Mesenchymal stem cell (in vitro differentiated cells and primary cell): ENCODE measurements at regions not wholly inside any gene's neighbourhood (a gene's known extent, or its start where the extent isn't known, plus 50 kb on each side); places are given as distances from the start of the nearest gene placed in this dataset.

Experiments
- DNase-seq: peaks from one replicate; pipeline ENCODE4 v3.0.0-alpha.2; 2013
- H2AFZ ChIP-seq: one replicate; pipeline ENCODE4 v1.6.1; 2013; ENCODE audit warnings: low read depth, mild to moderate bottlenecking, control low read depth, inconsistent platforms, low read length, moderate library complexity
- H2AK5ac ChIP-seq: 2 replicates; pipeline ENCODE4 v1.6.1; 2013; ENCODE audit warnings: low read length, moderate library complexity, mild to moderate bottlenecking, inconsistent platforms; ENCODE audit not compliant: severe bottlenecking
- H2BK120ac ChIP-seq: one replicate; pipeline ENCODE4 v1.6.1; 2013; ENCODE audit warnings: low read depth, mild to moderate bottlenecking, inconsistent platforms, low read length, moderate library complexity
- H2BK12ac ChIP-seq, 2 experiments: one replicate each; pipeline ENCODE4 v1.6.1; 2013; ENCODE audit warnings: inconsistent platforms in 2 of 2, low read length in 2 of 2, mild to moderate bottlenecking in 2 of 2, moderate library complexity in 2 of 2, control low read depth in 1 of 2
- H2BK15ac ChIP-seq: one replicate; pipeline ENCODE4 v1.6.1; 2013; ENCODE audit warnings: mild to moderate bottlenecking, low read depth, inconsistent platforms; ENCODE audit not compliant: poor library complexity, severe bottlenecking
- H2BK5ac ChIP-seq: 2 replicates; pipeline ENCODE4 v1.6.1; 2013; ENCODE audit warnings: low read depth, mild to moderate bottlenecking, low read length, control low read depth, inconsistent platforms; ENCODE audit not compliant: poor library complexity, severe bottlenecking
- H3K14ac ChIP-seq, 2 experiments: one replicate each; pipeline ENCODE4 v1.6.1; 2013; ENCODE audit warnings: inconsistent platforms in 2 of 2, low read length in 2 of 2, control low read depth in 1 of 2, mild to moderate bottlenecking in 1 of 2, moderate library complexity in 1 of 2
- H3K18ac ChIP-seq, 2 experiments: one replicate each; pipeline ENCODE4 v1.6.1; 2013; ENCODE audit warnings: inconsistent platforms in 2 of 2, low read length in 2 of 2, control low read depth in 1 of 2, low read depth in 1 of 2, mild to moderate bottlenecking in 1 of 2
- H3K23ac ChIP-seq, 2 experiments: one replicate each; pipeline ENCODE4 v1.6.1; 2013; ENCODE audit warnings: inconsistent platforms in 2 of 2, low read length in 2 of 2, mild to moderate bottlenecking in 2 of 2, moderate library complexity in 2 of 2, control low read depth in 1 of 2
- H3K27ac ChIP-seq: 2 replicates; pipeline ENCODE4 v1.5.1; 2013; ENCODE audit warnings: mild to moderate bottlenecking, moderate library complexity, low read length, control low read depth, inconsistent platforms; ENCODE audit not compliant: poor library complexity, severe bottlenecking
- H3K27me3 ChIP-seq, 2 experiments: 2 replicates each; pipeline versions ENCODE4 v1.6.1 to v1.7.0; 2013; ENCODE audit warnings: low read length in 2 of 2, mild to moderate bottlenecking in 2 of 2, moderate library complexity in 2 of 2, control low read depth in 1 of 2, inconsistent platforms in 1 of 2; ENCODE audit not compliant: control insufficient read depth in 1 of 2, insufficient read depth in 1 of 2
- H3K36me3 ChIP-seq, 2 experiments: 2 replicates each; pipeline versions ENCODE4 v1.6.1 to v1.7.0; 2013; ENCODE audit warnings: low read length in 2 of 2, control low read depth in 1 of 2, inconsistent platforms in 1 of 2, low read depth in 1 of 2, mild to moderate bottlenecking in 1 of 2; ENCODE audit not compliant: insufficient read depth in 2 of 2, control insufficient read depth in 1 of 2
- H3K4ac ChIP-seq, 2 experiments: one replicate each; pipeline ENCODE4 v1.6.1; 2013; ENCODE audit warnings: inconsistent platforms in 2 of 2, low read length in 2 of 2, mild to moderate bottlenecking in 2 of 2, moderate library complexity in 2 of 2, control low read depth in 1 of 2, low read depth in 1 of 2
- H3K4me1 ChIP-seq: 2 replicates; pipeline ENCODE4 v1.6.1; 2013; ENCODE audit warnings: low read depth, low read length, control low read depth; ENCODE audit not compliant: control insufficient read depth, insufficient read depth
- H3K4me2 ChIP-seq: 2 replicates; pipeline ENCODE4 v1.6.1; 2013; ENCODE audit warnings: low read length, mild to moderate bottlenecking, inconsistent platforms; ENCODE audit not compliant: poor library complexity, severe bottlenecking
- H3K4me3 ChIP-seq, 2 experiments: 2 replicates each; pipeline versions ENCODE4 v1.5.1 to v1.7.0; 2013; ENCODE audit warnings: low read length in 2 of 2, mild to moderate bottlenecking in 2 of 2, control low read depth in 1 of 2, low read depth in 1 of 2; ENCODE audit not compliant: insufficient read depth in 1 of 2
- H3K79me1 ChIP-seq: replicated peaks from 2 replicates; pipeline ENCODE4 v1.6.1; 2013; ENCODE audit warnings: mild to moderate bottlenecking, control low read depth, low read length, inconsistent platforms; ENCODE audit not compliant: poor library complexity, severe bottlenecking
- H3K9ac ChIP-seq: 2 replicates; pipeline ENCODE4 v1.7.0; 2013; ENCODE audit warnings: mild to moderate bottlenecking, low read length, moderate library complexity
- H3K9me3 ChIP-seq: 2 replicates; pipeline ENCODE4 v1.7.0; 2013; ENCODE audit warnings: mild to moderate bottlenecking, low read length; ENCODE audit not compliant: control insufficient read depth
- H4K8ac ChIP-seq: one replicate; pipeline ENCODE4 v1.6.1; 2013; ENCODE audit warnings: inconsistent platforms, mild to moderate bottlenecking, low read length, moderate library complexity
- H4K91ac ChIP-seq: one replicate; pipeline ENCODE4 v1.6.1; 2013; ENCODE audit warnings: mild to moderate bottlenecking, low read length, inconsistent platforms
- WGBS: methylation state at CpG from one replicate; pipeline ENCODE4 v1.1.7; 2013; ENCODE audit warnings: mixed read lengths; 5-methylcytosine and 5-hydroxymethylcytosine counted together

DNA sequence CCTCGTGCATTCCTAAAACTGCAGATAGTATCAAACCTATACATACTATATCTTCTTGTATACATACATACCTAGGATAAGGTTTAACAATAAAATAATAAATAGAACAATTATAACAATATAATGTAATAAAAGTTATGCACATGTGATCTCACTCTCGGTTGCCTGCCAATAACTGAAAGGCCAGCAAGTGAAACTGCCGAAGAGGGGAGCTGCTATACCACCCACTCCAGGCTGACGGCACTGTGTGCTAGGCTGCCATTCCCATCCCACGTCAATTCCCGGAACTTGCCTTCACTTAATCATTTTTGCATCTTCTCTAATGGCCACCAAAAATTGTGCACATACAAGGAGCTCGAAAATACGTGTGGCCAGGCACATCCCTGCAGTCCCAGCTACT, 451.1 kb upstream of the FAT1 start:
- no peak overlapping the region for H3K23ac ChIP-seq
- WGBS, result 96% methylated on average over 7 of the region's 8 CpGs
- no peak overlapping the region for H2BK15ac ChIP-seq
- no peak overlapping the region for H4K91ac ChIP-seq
- H2BK120ac ChIP-seq, result no peak overlapping the region
- no peak overlapping the region for H2BK12ac ChIP-seq
- no peak overlapping the region for H2AFZ ChIP-seq
- no peak overlapping the region for H3K4me3 ChIP-seq
- H3K36me3 ChIP-seq, result no peaks in the 10 kb centered on the region
- H3K4me2 ChIP-seq, result no peak overlapping the region
- H3K4me1 ChIP-seq, result peaks cover 4% of the 10 kb centered on the region
- H3K9me3 ChIP-seq, result no peaks in the 10 kb centered on the region
- no peak for DNase-seq
- no peak overlapping the region for H3K4ac ChIP-seq
- no peaks in the 10 kb centered on the region for H3K79me1 ChIP-seq
- no peak overlapping the region for H2AK5ac ChIP-seq
- H2BK5ac ChIP-seq, result no peak overlapping the region
- H3K27me3 ChIP-seq, result no peaks in the 10 kb centered on the region
- no peak overlapping the region for H3K9ac ChIP-seq
- no peak overlapping the region for H3K27ac ChIP-seq
- H3K18ac ChIP-seq, result no peak overlapping the region
- no peak overlapping the region for H4K8ac ChIP-seq
- no peak overlapping the region for H3K14ac ChIP-seq

DNA sequence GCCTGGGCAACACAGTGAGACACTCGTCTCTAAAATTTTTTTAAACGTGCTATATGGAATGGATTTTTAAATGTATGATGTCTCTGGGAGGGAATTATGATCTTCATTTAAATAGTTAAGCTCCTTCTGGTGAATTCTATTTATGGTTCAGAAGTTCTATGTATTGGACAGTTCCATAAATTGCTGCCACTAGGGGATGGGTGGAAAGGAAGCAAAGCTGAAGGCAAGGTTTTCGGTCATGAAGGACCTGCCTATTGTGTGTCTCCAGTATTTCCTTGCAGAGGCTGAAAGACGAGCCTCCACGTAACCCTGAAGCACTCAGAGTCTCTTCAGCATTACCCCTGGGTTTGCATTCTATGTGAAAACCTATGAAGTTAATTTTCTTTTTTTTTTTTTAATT, 451.5 kb upstream of the FAT1 start:
- Histone ChIP-seq H3K4ac (no peak overlapping the region), H4K8ac (no peak overlapping the region), H3K14ac (no peak overlapping the region), H4K91ac (no peak overlapping the region), H2BK12ac (no peak overlapping the region), H3K4me2 (no peak overlapping the region), H2AFZ (no peak overlapping the region), H3K9ac (no peak overlapping the region), H3K79me1 (no peaks in the 10 kb centered on the region), H3K27ac (no peak overlapping the region), H2AK5ac (no peak overlapping the region), H2BK15ac (no peak overlapping the region), H3K4me1 (peaks cover 4% of the 10 kb centered on the region), H3K4me3 (no peak overlapping the region), H2BK5ac (no peak overlapping the region), H3K18ac (no peak overlapping the region), H3K23ac (no peak overlapping the region), H3K9me3 (no peaks in the 10 kb centered on the region), H3K36me3 (no peaks in the 10 kb centered on the region), H3K27me3 (no peaks in the 10 kb centered on the region), H2BK120ac (no peak overlapping the region)
- 93% methylated on average over 5 of the region's 5 CpGs for WGBS
- DNase-seq, result no peak

DNA sequence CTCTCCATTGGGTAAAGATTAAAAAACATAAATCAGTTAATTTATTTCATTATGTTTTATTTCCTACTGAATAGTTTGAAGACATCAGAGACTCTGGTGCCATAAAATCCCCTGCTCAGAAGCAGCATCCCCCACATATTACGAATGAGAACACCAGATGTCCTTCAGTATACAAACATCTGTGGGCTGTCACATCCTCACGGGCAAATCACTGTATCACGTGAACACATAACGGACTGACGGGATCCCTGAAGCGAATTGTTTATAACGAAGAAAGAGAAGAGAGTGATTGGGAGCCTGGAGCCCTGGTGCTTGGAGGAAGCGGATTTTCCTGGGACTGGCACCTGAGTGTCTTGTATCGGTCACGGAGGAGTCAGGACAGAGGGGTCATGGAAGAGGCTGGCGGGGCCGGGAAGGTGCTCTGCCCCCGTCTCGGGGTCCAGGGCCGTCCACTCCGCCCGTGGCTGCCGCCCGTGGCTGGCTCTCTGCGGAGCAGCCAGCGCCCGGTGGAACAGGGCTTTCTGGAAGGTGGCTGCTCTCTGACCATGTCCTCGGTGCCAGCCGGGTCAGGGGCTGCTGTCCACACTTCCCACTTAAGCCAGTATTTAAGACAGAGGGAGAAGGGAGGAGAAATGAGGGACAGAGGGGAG, 452.7 kb upstream of the FAT1 start:
- Histone ChIP-seq H3K23ac (no peak overlapping the region), H3K14ac (no peak overlapping the region), H4K8ac (no peak overlapping the region), H3K79me1 (no peaks in the 10 kb centered on the region), H3K9ac (no peak overlapping the region), H3K4me1 (peaks cover 4% of the 10 kb centered on the region), H3K27me3 (no peaks in the 10 kb centered on the region), H3K4me2 (no peak overlapping the region), H3K4ac (no peak overlapping the region), H3K36me3 (no peaks in the 10 kb centered on the region), H3K9me3 (no peaks in the 10 kb centered on the region), H3K4me3 (no peak overlapping the region), H2AFZ (no peak overlapping the region), H2BK120ac (no peak overlapping the region), H2BK5ac (no peak overlapping the region), H3K27ac (no peak overlapping the region), H2BK12ac (no peak overlapping the region), H2BK15ac (no peak overlapping the region), H4K91ac (no peak overlapping the region), H3K18ac (no peak overlapping the region), H2AK5ac (no peak overlapping the region)
- WGBS, result 92% methylated on average over 19 of the region's 24 CpGs
- DNase-seq, result no peak

DNA sequence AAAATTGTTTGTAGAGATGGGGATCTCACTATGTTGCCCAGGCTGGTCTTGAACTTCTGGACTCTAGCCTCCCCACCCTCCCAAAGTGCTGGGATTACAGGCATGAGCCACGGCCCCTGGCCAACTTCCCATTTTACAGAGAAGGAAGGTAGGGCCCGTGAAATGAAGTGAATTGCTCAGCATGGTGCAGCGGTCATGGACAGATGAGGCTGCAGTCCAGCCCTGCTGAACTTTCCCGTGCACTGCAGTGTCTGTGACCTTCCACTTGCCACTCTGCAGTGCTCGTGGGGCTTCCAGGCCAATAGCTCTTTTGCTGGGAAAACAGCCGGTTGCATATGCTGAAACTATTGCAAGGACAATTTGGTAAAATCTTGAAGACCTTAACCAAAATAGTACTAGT, 454.4 kb upstream of the FAT1 start:
- no peak for DNase-seq
- H2BK120ac ChIP-seq, result no peak overlapping the region
- H3K4ac ChIP-seq, result no peak overlapping the region
- H2AK5ac ChIP-seq, result no peak overlapping the region
- no peak overlapping the region for H4K8ac ChIP-seq
- H2BK15ac ChIP-seq, result no peak overlapping the region
- no peaks in the 10 kb centered on the region for H3K9me3 ChIP-seq
- WGBS, result 84% methylated on average over 6 of the region's 6 CpGs
- H3K23ac ChIP-seq, result no peak overlapping the region
- H3K27me3 ChIP-seq, result no peaks in the 10 kb centered on the region
- H3K4me1 ChIP-seq, result no peaks in the 10 kb centered on the region
- H3K9ac ChIP-seq, result no peak overlapping the region
- H3K14ac ChIP-seq, result peak overlapping the region in 1 of 2 experiments; percentile 83
- H3K4me3 ChIP-seq, result no peak overlapping the region
- no peak overlapping the region for H4K91ac ChIP-seq
- no peaks in the 10 kb centered on the region for H3K79me1 ChIP-seq
- H2BK12ac ChIP-seq, result peak overlapping the region in 1 of 2 experiments; percentile 67
- H3K18ac ChIP-seq, result no peak overlapping the region
- H3K27ac ChIP-seq, result no peak overlapping the region
- no peak overlapping the region for H3K4me2 ChIP-seq
- H2BK5ac ChIP-seq, result no peak overlapping the region
- H3K36me3 ChIP-seq, result no peaks in the 10 kb centered on the region
- H2AFZ ChIP-seq, result no peak overlapping the region
